ENCODE measurements at regions not wholly inside any gene's neighbourhood (a gene's known extent, or its start where the extent isn't known, plus 50 kb on each side); places are given as distances from the start of the nearest gene placed in this dataset.
"Not testable (repeated sequence)": the region's sequence is repeated elsewhere in the genome, so short reads cannot be mapped to it uniquely, and the experiment has no call there.

- intact Hi-C loops (cut with DNase I): no loop called here
- no peak for DNase-seq
Measured at GRCh38 chr2:12448846-12449505, 267.8 kb upstream of the TRIB2 start.

- DNase-seq: no peak
- intact Hi-C loops (cut with DNase I): no loop called here
Measured at GRCh38 chr2:12451726-12452125, 265.0 kb upstream of the TRIB2 start.

GRCh38 chr2:12452185-12452584, 264.6 kb upstream of the TRIB2 start:
- intact Hi-C loops (cut with DNase I): no loop called here
- DNase-seq: no peak

DNA sequence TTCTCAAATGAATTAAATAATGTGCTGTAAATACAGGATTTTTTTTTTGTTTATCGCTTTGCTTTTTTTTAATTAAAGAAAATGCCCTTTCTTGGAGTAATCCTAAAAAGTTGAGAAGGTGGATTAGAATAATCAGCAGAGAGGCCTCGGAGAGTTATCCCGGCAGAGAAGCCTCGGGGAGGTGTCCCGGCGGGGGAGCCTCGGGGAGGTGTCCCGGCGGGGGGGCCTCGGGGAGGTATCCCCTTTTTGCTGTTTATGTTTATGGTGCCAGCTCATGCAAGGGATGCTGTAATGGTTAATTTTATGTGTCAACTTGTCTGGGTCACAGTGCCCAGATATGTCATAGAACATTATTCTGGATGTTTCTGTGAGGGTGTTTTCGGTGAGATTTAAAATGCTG, 263.0 kb upstream of the TRIB2 start:
- DNase-seq: no peak

DNA sequence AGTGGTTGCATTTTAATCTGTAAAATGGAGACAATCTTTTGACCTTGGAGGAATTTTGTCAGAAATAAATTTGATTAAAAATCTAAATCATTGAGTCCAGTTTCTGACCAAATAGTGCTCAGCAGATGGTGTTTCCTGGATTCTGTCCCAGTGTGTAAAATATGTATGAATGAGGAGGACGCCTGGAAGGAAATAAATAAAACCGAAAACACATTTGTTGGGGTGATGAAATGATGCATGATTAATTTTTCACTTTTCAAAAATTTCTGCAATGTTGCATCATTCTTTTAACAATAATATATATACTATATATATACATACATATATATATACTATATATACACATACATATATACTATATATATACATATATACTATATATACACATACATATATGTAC, 261.1 kb upstream of the TRIB2 start:
- DNase-seq: no peak
- intact Hi-C loops (cut with DNase I): no loop called here

More for the DNA sequence above, 263.0 kb upstream of the TRIB2 start:
- intact Hi-C loops (cut with DNase I): no loop called here

GRCh38 chr2:12456293-12457106, 260.2 kb upstream of the TRIB2 start:
- intact Hi-C loops (cut with DNase I): no loop called here

GRCh38 chr2:12457831-12458230, 258.9 kb upstream of the TRIB2 start:
- intact Hi-C loops (cut with DNase I): no loop called here

More at GRCh38 chr2:12456293-12457106, 260.2 kb upstream of the TRIB2 start:
- DNase-seq: peak in 6 of 10 donors; percentile 12 to 87 (median 16)

GRCh38 chr2:12463189-12463588, 253.5 kb upstream of the TRIB2 start:
- intact Hi-C loops (cut with DNase I): no loop called here
- DNase-seq: no peak

More at GRCh38 chr2:12457831-12458230, 258.9 kb upstream of the TRIB2 start:
- no peak for DNase-seq

- DNase-seq: no peak
- intact Hi-C loops (cut with DNase I): no loop called here
Measured at GRCh38 chr2:12465631-12466135, 251.1 kb upstream of the TRIB2 start.

DNA sequence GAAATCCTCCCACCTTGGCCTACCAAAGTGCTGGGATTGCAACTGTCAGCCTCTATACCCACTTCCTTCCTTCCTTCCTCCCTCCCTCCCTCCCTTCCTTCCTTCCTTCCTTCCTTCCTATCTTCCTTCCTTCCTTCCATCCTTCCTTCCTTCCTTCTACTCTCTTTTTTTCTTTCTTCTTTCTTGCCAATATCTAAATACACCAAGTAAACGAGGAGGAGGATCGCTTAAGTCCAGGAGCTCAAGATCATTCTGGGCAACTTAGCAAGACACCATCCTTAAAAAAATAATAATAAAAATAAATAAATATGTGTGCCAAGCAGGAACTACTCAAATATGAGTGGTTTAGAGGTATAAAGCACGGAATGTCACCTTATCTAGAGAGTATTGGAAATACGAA, 249.4 kb upstream of the TRIB2 start:
- no peak for DNase-seq
- intact Hi-C loops (cut with DNase I): no loop called here

DNA sequence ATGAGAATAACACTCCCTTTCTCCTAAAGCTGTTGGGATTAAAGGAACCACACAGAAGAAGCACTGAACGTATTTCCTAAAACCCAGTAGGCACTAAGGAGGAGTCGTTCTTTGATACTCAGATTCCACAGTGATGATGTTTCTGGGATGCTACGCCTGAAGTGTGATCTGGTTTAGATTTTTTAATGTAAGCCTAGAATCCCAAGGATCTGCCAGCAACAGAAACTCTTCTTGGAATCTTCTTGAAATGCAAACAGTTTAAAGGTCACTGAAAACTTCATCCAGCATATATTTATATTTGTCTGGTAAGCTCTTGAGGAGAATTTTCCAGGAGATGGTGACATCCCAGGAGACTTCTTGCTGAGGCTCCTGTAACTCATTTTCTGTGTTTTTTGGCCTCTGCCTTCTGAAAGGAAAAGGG, 247.6 kb upstream of the TRIB2 start:
- no peak for DNase-seq
- intact Hi-C loops (cut with DNase I): no loop called here

DNA sequence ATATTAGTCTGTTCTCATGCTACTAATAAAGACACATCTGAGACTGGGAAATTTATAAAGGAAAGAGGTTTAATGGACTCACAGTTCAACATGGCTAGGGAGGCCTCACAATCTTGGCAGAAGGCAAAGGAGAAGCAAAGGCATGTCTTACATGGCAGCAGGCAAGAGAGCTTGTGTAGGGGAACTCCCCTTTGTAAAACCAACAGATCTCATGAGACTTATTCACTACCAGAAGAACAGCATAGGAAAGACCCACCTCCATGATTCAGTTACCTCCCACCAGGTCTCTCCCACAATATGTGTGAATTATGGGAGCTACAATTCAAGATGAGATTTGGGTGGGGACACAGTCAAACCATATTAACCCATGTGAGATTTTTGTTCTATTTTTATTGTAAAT, 244.5 kb upstream of the TRIB2 start:
- DNase-seq; intact Hi-C loops (cut with DNase I): not testable (repeated sequence)

DNA sequence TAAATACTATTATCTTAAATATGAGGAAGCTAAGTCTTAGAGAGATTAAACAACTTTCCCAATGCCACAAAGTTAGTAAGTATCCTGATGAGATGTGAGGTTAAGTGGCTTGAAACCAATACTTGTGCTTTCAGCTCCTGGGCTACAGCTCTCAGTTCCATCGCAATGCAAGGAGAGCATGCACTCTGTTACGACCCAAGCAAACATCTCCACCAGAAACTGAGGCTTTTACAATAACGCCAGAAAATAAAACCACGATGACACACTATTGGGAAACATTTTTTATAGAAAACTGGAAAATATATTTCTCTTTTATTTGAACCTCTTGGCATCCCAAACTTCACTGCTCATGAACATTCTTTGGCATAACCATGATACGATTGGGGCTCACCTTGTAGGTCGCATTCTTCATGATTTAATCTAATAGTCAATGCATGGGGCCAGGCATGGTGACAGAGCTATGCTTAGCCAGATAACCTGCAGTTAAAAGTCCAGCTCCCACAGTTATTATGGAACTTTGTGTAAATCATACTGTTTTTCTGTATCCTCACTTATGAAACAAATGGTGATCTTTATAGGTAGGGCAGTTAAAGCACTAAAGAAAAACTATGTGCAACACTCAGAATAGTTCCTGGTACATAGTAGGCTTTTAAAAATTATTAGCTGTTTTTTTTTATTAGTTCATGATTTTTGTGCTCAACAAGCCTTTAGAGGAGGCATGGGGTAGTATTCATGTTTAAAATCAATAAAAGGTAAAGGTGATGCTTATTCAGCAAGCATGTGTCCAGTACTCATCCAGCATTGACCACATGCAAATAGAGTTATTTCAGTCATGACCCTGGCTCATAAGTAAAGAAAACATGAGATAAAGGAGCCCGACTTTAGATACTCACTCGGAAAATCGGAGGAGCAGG, 238.3 kb upstream of the TRIB2 start:
- intact Hi-C loops (cut with DNase I): no loop called here
- no peak for DNase-seq

GRCh38 chr2:12479065-12479601, 237.6 kb upstream of the TRIB2 start:
- DNase-seq: no peak
- intact Hi-C loops (cut with DNase I): no loop called here

DNA sequence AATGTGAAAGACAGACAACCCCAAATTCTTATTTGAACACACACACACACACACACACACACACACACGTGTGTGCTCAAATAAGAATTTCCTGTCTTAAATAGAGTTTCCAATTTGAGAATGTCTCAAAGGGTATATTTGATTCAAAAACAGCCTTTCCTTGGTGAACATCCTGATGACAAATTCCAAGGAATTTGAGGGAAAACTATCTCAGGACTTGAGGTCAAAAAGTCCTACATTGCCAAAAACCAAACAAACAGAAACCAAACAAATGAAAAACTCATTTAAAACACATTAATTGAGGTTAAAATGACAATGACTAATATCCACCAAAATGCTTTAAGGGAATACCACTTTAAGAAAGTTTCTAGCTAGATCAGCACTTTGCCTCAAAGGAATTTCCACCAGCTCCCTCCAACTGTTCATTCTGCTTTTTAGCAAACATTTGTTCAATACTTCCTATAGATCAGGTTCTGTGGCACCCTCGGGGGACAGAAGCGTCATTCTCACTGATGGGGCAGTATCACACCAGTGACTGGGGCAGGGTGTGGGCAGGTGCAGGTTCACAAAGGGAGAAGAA, 232.1 kb upstream of the TRIB2 start:
- intact Hi-C loops (cut with DNase I): no loop called here
- DNase-seq: no peak

DNA sequence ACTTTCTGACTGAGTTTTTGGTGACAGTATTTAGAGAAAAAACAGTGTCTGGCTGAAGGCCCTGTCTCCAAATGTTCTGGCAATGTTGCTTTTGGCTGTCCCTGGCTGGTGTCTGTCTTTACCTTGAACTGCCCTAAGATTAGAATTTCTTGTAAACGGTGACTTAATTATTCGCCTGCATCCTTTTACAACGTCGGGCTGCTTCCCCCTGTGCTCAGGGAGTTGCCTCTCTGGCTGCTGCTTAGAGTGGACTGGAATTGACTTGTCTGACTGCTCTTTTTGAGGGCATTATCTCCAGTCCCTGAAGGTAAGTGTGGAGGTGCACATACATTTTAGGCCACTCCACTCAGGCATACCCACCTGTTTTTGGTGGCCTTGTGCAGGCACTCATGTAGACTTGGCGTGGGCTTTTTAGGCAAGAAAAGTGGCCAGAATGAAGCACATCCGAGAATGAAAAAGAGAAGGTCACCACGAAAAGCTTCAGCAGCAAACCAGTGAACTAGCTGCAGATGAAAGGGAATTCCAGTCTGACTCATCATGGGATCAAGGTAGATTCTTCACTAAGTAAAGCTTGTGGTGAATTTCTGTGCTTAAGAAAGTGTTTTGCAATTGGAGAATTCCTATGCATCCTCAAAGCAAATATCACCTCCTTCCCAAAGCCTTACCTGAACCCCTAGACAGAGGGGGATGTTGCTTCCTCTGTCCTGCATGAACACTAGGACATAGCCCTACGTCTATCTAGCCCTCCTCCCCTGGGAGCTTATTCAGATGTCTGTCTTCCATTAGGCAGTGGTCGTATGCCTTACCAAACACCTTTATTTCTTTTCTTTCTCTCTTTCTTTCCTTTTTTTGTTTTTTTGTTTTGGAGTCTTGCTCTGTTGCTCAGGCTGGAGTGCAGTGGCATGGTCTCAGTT, 230.3 kb upstream of the TRIB2 start:
- DNase-seq: no peak
- intact Hi-C loops (cut with DNase I): no loop called here

DNA sequence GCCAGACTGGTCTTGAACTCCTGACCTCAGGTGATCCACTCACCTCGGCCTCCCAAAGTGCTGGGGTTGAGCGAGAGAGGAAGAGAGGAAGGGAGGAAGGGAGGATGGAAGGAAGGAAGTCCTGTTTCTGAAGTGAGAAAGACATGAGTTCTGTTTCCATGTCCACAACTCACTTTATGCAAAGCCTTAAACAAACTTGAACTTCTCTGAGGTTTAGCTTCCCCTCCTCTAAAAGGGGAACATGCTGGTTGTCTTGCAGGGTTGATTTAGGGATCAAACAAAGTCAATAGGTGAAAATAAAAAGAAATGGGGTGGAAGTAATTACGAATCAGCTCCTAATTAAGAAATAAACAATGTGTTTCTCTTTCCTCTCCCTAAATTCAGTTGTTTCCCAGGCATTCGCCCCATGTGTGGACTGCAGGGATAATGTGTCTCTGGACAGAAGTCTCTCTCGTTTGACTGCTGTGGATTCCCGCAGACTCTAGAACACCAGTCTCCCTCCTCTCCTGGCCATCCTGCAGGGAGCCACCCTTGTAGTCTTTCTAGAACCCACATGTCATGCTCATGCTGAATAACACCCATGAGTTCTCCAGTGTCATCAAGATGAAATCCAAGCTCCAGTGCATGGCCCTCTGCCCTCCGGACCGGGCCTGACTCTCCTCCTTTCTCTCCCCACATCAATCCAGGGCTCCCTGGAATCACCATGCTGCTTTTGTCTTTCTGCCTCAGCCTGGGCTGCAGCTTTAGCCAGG, 229.3 kb upstream of the TRIB2 start:
- intact Hi-C loops (cut with DNase I): no loop called here
- no peak for DNase-seq
